ENCODE measurements at regions not wholly inside any gene's neighbourhood (a gene's known extent, or its start where the extent isn't known, plus 50 kb on each side); places are given as distances from the start of the nearest gene placed in this dataset.

DNA sequence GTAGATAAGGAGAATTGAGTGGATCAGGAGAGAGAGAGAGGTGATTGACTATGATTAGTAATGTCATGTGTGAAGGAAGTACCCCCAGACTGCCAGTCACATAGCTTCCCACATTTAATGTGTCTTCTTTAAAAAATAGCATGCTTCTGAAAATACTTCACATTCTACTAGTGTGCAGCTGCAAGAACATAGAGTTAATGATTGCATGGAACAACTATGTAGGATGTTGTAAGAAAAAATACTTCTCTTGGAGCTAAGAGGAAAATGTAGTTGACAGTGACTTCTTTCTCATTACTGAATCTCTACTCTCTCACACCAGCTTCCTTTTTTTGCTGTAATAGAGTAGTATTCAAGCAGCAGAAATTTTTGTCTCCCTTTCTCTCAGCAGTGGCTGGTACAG lies 1016.2 kb downstream of the NLGN4Y start:
- CTCF ChIA-PET: no interaction called here
- TF ChIP-seq, protein P1, sequence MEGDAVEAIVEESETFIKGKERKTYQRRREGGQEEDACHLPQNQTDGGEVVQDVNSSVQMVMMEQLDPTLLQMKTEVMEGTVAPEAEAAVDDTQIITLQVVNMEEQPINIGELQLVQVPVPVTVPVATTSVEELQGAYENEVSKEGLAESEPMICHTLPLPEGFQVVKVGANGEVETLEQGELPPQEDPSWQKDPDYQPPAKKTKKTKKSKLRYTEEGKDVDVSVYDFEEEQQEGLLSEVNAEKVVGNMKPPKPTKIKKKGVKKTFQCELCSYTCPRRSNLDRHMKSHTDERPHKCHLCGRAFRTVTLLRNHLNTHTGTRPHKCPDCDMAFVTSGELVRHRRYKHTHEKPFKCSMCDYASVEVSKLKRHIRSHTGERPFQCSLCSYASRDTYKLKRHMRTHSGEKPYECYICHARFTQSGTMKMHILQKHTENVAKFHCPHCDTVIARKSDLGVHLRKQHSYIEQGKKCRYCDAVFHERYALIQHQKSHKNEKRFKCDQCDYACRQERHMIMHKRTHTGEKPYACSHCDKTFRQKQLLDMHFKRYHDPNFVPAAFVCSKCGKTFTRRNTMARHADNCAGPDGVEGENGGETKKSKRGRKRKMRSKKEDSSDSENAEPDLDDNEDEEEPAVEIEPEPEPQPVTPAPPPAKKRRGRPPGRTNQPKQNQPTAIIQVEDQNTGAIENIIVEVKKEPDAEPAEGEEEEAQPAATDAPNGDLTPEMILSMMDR (IDR thresholded peaks at IDR 0.05; ENCODE audit: control extremely low read depth, extremely low read depth, low read depth, missing control alignments): no peak
- DNase-seq (ENCODE audit: extremely low spot score): no peak
- POLR2A ChIA-PET: no interaction called here

- no peak for DNase-seq (ENCODE audit: extremely low spot score)
- TF ChIP-seq, protein P1 (IDR thresholded peaks at IDR 0.05; ENCODE audit: control extremely low read depth, extremely low read depth, low read depth, missing control alignments): no peak
- ChIA-PET CTCF (no interaction called here), POLR2A (no interaction called here)
These were observed 1021.9 kb downstream of the NLGN4Y start for GRCh38 chrY:15546177-15546754.

GRCh38 chrY:15552074-15552473 lies 1027.7 kb downstream of the NLGN4Y start:
- ChIA-PET CTCF (no interaction called here), POLR2A (no interaction called here)
- TF ChIP-seq, protein P1 (IDR thresholded peaks at IDR 0.05; ENCODE audit: control extremely low read depth, extremely low read depth, low read depth, missing control alignments): no peak
- no peak for DNase-seq (ENCODE audit: extremely low spot score)

DNA sequence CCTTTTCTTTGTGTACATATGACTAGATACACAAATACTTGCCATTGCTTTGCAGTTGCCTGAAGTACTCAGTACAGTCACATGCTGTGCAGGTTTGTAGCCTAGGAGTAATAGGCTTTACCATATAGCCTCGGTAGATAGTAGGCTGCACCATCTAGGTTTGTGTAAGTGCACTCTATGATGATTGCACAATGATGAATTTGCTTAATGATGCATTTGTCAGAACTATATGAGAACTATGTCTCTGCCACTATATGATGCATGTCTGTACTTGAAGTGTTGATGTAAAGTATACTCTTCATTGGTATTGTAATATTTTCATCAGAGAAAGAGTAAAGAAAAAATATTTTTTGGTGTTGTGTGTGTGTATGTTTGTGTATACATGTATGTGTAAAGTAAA lies 1030.7 kb downstream of the NLGN4Y start:
- no peak for DNase-seq (ENCODE audit: extremely low spot score)
- TF ChIP-seq, protein P1 (IDR thresholded peaks at IDR 0.05; ENCODE audit: control extremely low read depth, extremely low read depth, low read depth, missing control alignments): no peak
- ChIA-PET POLR2A (no interaction called here), CTCF (no interaction called here)

DNA sequence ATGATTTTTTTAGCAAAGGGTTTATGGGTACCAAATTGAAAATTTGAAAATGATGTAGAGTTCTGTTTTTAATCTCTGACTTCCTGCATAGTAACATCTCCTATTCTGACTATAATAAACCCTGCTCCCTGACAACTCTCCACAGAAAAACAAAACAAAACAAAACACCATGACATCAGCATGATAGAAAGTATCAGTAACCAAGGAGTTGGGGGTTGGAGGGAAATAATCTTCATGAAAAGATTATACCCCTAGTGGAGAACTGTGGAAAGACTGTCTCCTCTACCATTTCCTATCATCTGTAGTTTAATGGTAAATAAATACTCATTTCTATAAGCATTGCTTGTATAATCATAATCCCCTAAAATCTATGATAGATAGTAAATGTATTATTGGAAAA lies 1034.8 kb downstream of the NLGN4Y start:
- ChIA-PET CTCF (no interaction called here), POLR2A (no interaction called here)
- DNase-seq (ENCODE audit: extremely low spot score): no peak
- TF ChIP-seq, protein P1 (IDR thresholded peaks at IDR 0.05; ENCODE audit: control extremely low read depth, extremely low read depth, low read depth, missing control alignments): no peak

- TF ChIP-seq, protein P1 (IDR thresholded peaks at IDR 0.05; ENCODE audit: control extremely low read depth, extremely low read depth, low read depth, missing control alignments): no peak
- CTCF ChIA-PET: no interaction called here
- no peak for DNase-seq (ENCODE audit: extremely low spot score)
- POLR2A ChIA-PET: no interaction called here
These were observed 1036.5 kb downstream of the NLGN4Y start for GRCh38 chrY:15560840-15561239.
